K562 (cell line): ENCODE measurements at regions not wholly inside any gene's neighbourhood (a gene's known extent, or its start where the extent isn't known, plus 50 kb on each side); places are given as distances from the start of the nearest gene placed in this dataset.

Source experiments
- ATAC-seq: fragments of 200-7000 bp; cut with Tn5 transposase; 3 replicates; pipeline ENCODE4 v1.9.1; 2020; ENCODE audit warnings: moderate library complexity
- BruUV-seq: library from RNA; stranded (reverse); fragments of 400-500 nt; replicated peaks from 2 replicates; lab custom pipeline; 2021; lab: Mats Ljungman, UMichigan
- CTCF ChIA-PET: fragments of 300-600 bp; formaldehyde crosslinking; extraction: SDS; loops from one replicate; lab custom pipeline; 2021; ENCODE audit warnings: low intra/inter-chr PET ratio; lab: Yijun Ruan, JAX
- POLR2A ChIA-PET: fragments of 300-600, 350-650 bp; sonication (Branson Sonifier 250); formaldehyde crosslinking; extraction: SDS; loops from one replicate; lab custom pipeline; 2021; ENCODE audit warnings: antibody characterized with exemption, inconsistent platforms; lab: Yijun Ruan, JAX
- DNase-seq, 4 experiments: peaks; one replicate each; pipeline versions ENCODE4 v3.0.0 to v3.0.0-alpha.2; 2011 to 2018; ENCODE audit warnings: low spot score in 3 of 4, mixed read lengths in 3 of 4; ENCODE audit errors: extremely low read depth in 1 of 4
- FAIRE-seq: peaks from 2 replicates; lab custom pipeline; 2011; peaks lifted over from hg19 to GRCh38; lab: Jason Lieb, UNC
- H2AFZ ChIP-seq: 2 replicates; pipeline ENCODE4 v1.6.0; 2011; ENCODE audit warnings: low read depth, low read length, control low read depth, inconsistent platforms
- H3K27ac ChIP-seq: fragments of 200-600 bp; 3 replicates; pipeline ENCODE4 v1.8.0; 2011; ENCODE audit warnings: low read depth, mild to moderate bottlenecking, control low read depth, inconsistent platforms, low read length, moderate library complexity, mixed read lengths; ENCODE audit errors: extremely low read depth
- H3K27me3 ChIP-seq, 2 experiments: fragments of 300-600 bp in 1 of 2; 2 replicates in 1 of 2; 3 replicates in 1 of 2; pipeline versions ENCODE4 v1.6.0 to v1.8.0; 2011; ENCODE audit warnings: inconsistent platforms in 2 of 2, low read length in 2 of 2, mild to moderate bottlenecking in 1 of 2, mixed read lengths in 1 of 2, moderate library complexity in 1 of 2; ENCODE audit not compliant: control insufficient read depth in 2 of 2, insufficient read depth in 2 of 2
- H3K36me3 ChIP-seq: fragments of 300-600 bp; 3 replicates; pipeline ENCODE4 v1.8.0; 2011; ENCODE audit warnings: mild to moderate bottlenecking, low read length, inconsistent platforms; ENCODE audit not compliant: control insufficient read depth, insufficient read depth
- H3K4me1 ChIP-seq, 2 experiments: fragments of 200-600 bp in 1 of 2; replicated peaks in 1 of 2; 2 replicates in 1 of 2; 3 replicates in 1 of 2; pipeline versions ENCODE4 v1.5.1 to v1.8.0; 2011; ENCODE audit warnings: inconsistent platforms in 2 of 2, low read length in 2 of 2, mild to moderate bottlenecking in 1 of 2, mixed read lengths in 1 of 2, moderate library complexity in 1 of 2; ENCODE audit not compliant: control insufficient read depth in 2 of 2, insufficient read depth in 2 of 2
- H3K4me2 ChIP-seq: 2 replicates; pipeline ENCODE4 v1.6.1; 2011; ENCODE audit warnings: low read length, control low read depth, inconsistent platforms, mixed read lengths; ENCODE audit not compliant: insufficient read depth
- H3K4me3 ChIP-seq: fragments of 200-600 bp; sonication (generic), shearing (Covaris generic); 2 replicates; pipeline ENCODE4 v1.5.1; 2016; ENCODE audit warnings: control low read depth, inconsistent platforms
- H3K79me2 ChIP-seq: fragments of 200-600 bp; 3 replicates; pipeline ENCODE4 v1.8.0; 2011; ENCODE audit warnings: low read length, inconsistent platforms; ENCODE audit not compliant: control insufficient read depth, insufficient read depth
- H3K9ac ChIP-seq, 2 experiments: 2 replicates each; pipeline versions ENCODE4 v1.6.0 to v1.6.1; 2011; ENCODE audit warnings: low read depth in 2 of 2, low read length in 2 of 2, control low read depth in 1 of 2, inconsistent platforms in 1 of 2, mild to moderate bottlenecking in 1 of 2, mixed read lengths in 1 of 2; ENCODE audit not compliant: insufficient read depth in 1 of 2
- H3K9me1 ChIP-seq: one replicate; pipeline ENCODE4 v1.6.0; 2011; ENCODE audit warnings: inconsistent platforms, mild to moderate bottlenecking, low read length, moderate library complexity; ENCODE audit not compliant: control insufficient read depth, insufficient read depth
- H3K9me3 ChIP-seq: replicated peaks from 2 replicates; pipeline ENCODE4 v1.5.1; 2011; ENCODE audit warnings: low read depth, low read length, inconsistent platforms; ENCODE audit not compliant: control insufficient read depth, insufficient read depth
- H4K20me1 ChIP-seq: replicated peaks from 2 replicates; pipeline ENCODE4 v1.6.1; 2011; ENCODE audit warnings: low read length, inconsistent platforms, mixed read lengths; ENCODE audit not compliant: control insufficient read depth, insufficient read depth
- ARID4B ChIP-seq: sonication (generic); formaldehyde crosslinking; IDR thresholded peaks from 2 replicates; pipeline ENCODE4 v1.8.0; 2022; ENCODE audit warnings: mild to moderate bottlenecking, missing genetic modification reagents
- CREBBP ChIP-seq: IDR thresholded peaks from one replicate; pipeline ENCODE4 v1.6.1; 2012; ENCODE audit warnings: low read depth, mild to moderate bottlenecking, control low read depth, inconsistent platforms, low read length
- DIDO1 ChIP-seq: fragments of 450-650 bp; IDR thresholded peaks from 2 replicates; pipeline ENCODE4 v1.6.1; 2016; ENCODE audit warnings: low read depth, missing biosample characterization, missing genetic modification characterization
- HNRNPUL1 ChIP-seq: fragments of 200-400 bp; formaldehyde crosslinking; IDR thresholded peaks from 2 replicates; pipeline ENCODE4 v1.6.1; 2017; ENCODE audit warnings: low read length
- KAT7 ChIP-seq: sonication (generic); formaldehyde crosslinking; IDR thresholded peaks from 2 replicates; pipeline ENCODE4 v1.8.0; 2022; ENCODE audit warnings: missing genetic modification reagents, mild to moderate bottlenecking, borderline replicate concordance
- KLF6 ChIP-seq: fragments of 250-450 bp; sonication (Bioruptor Pico); IDR thresholded peaks from 2 replicates; pipeline ENCODE4 v1.4.0; 2020; ENCODE audit warnings: mild to moderate bottlenecking, moderate library complexity, borderline replicate concordance
- LARP7 ChIP-seq: fragments of 450-650 bp; IDR thresholded peaks from 2 replicates; pipeline ENCODE4 v1.6.1; 2016
- LCOR ChIP-seq: sonication (generic); formaldehyde crosslinking; IDR thresholded peaks from 2 replicates; pipeline ENCODE4 v1.8.0; 2022; ENCODE audit warnings: mild to moderate bottlenecking, missing genetic modification reagents
- MCM5 ChIP-seq: fragments of 450-650 bp; IDR thresholded peaks from 2 replicates; pipeline ENCODE4 v1.6.1; 2016; ENCODE audit warnings: low read depth
- MTF1 ChIP-seq: fragments of 250-450 bp; sonication (Bioruptor Pico); IDR thresholded peaks from 2 replicates; pipeline ENCODE4 v1.9.0; 2021; ENCODE audit warnings: moderate library complexity, mild to moderate bottlenecking, inconsistent platforms, borderline replicate concordance
- NFE2 ChIP-seq: IDR thresholded peaks from 2 replicates; pipeline ENCODE4 v1.6.1; 2014; ENCODE audit warnings: antibody characterized with exemption, low read depth
- NR2C1 ChIP-seq, 2 experiments: fragments of 450-650 bp; IDR thresholded peaks; 2 replicates each; pipeline ENCODE4 v1.6.1; 2017; ENCODE audit warnings: mild to moderate bottlenecking in 2 of 2, antibody characterized with exemption in 1 of 2, inconsistent platforms in 1 of 2, missing compliant biosample characterization in 1 of 2, missing genetic modification characterization in 1 of 2
- PRDM10 ChIP-seq: fragments of 450-650 bp; IDR thresholded peaks from 2 replicates; pipeline ENCODE4 v1.6.1; 2018; ENCODE audit not compliant: partially characterized antibody
- ZFP30 ChIP-seq: fragments of 250-450 bp; sonication (Bioruptor Pico); IDR thresholded peaks from 2 replicates; pipeline ENCODE4 v1.8.0; 2022; ENCODE audit warnings: moderate library complexity, mild to moderate bottlenecking, inconsistent platforms, borderline replicate concordance
- ZNF311 ChIP-seq: fragments of 250-450 bp; sonication (Bioruptor Pico); IDR thresholded peaks from 2 replicates; pipeline ENCODE4 v1.4.0; 2020; ENCODE audit warnings: mild to moderate bottlenecking, moderate library complexity
- ZNF699 ChIP-seq: fragments of 250-450 bp; sonication (Bioruptor Pico); IDR thresholded peaks from 2 replicates; pipeline ENCODE4 v1.8.0; 2021; ENCODE audit warnings: mild to moderate bottlenecking, moderate library complexity; ENCODE audit not compliant: insufficient replicate concordance
- WGBS: fragments of 100-300 bp; shearing (Covaris generic); methylation state at CpG from one replicate; pipeline ENCODE4 v1.1.6; 2016; ENCODE audit warnings: low coverage, mixed read lengths; ENCODE audit not compliant: insufficient coverage; ENCODE audit errors: missing lambda C conversion rate; 5-methylcytosine and 5-hydroxymethylcytosine counted together
- in situ Hi-C: fragments of 300-500 bp; cut with MboI; formaldehyde crosslinking; loops from 4 replicates; pipeline ENCODE4 v1.15.0; 2018; ENCODE audit warnings: inconsistent platforms, mixed read lengths
- intact Hi-C: fragments of 100-400 bp; cut with micrococcal nuclease; formaldehyde crosslinking; loops from 2 replicates; pipeline ENCODE4 v1.14.2; 2022

GRCh38 chr9:89743216-89743572 lies 138.4 kb downstream of the GADD45G start:
- WGBS, result 0% methylated on average over 2 of the region's 5 CpGs
- in situ Hi-C loops, result no loop called here
- H3K4me2 ChIP-seq, result no peak overlapping the region
- ATAC-seq, result no peak
- no peak for FAIRE-seq
- no peaks in the 10 kb centered on the region for H4K20me1 ChIP-seq
- no peak overlapping the region for H2AFZ ChIP-seq
- H3K27ac ChIP-seq, result no peak overlapping the region
- no peaks in the 10 kb centered on the region for H3K9me3 ChIP-seq
- ChIA-PET POLR2A (interaction anchor here (0.6 kb wide), 1 partner anchor 15 kb away, joined by 3 read pairs; no protein-coding TSS in a partner anchor), CTCF (no interaction called here)
- H3K4me1 ChIP-seq, result no peaks in the 10 kb centered on the region
- TF ChIP-seq ARID4B (CRISPR knock-in tag) (no peak), MCM5 (no peak), MTF1 (CRISPR knock-in tag) (no peak), KLF6 (CRISPR knock-in tag) (no peak), HNRNPUL1 (no peak), CREBBP (no peak), LCOR (CRISPR knock-in tag) (no peak), LARP7 (no peak), ZNF311 (CRISPR knock-in tag) (no peak), ZFP30 (CRISPR knock-in tag) (no peak), NFE2 (no peak), DIDO1 (no peak), NR2C1 (IDR thresholded peaks at IDR 0.05) (no peak), NR2C1 (tag; IDR thresholded peaks at IDR 0.05) (no peak), PRDM10 (no peak), KAT7 (CRISPR knock-in tag) (no peak), ZNF699 (CRISPR knock-in tag) (no peak)
- TF ChIP-seq, all 486 proteins: peak for 0
- intact Hi-C loops, result no loop called here
- H3K9me1 ChIP-seq, result no peaks in the 10 kb centered on the region
- DNase-seq, result no peak
- no peaks in the 10 kb centered on the region for H3K27me3 ChIP-seq
- no peak overlapping the region for H3K4me3 ChIP-seq
- H3K9ac ChIP-seq, result no peak overlapping the region
- H3K79me2 ChIP-seq, result no peaks in the 10 kb centered on the region
- H3K36me3 ChIP-seq, result no peaks in the 10 kb centered on the region
- BruUV-seq, result no TSS peak
